ENCODE measurements at regions not wholly inside any gene's neighbourhood (a gene's known extent, or its start where the extent isn't known, plus 50 kb on each side); places are given as distances from the start of the nearest gene placed in this dataset.

GRCh38 chr9:121593066-121593465 lies 58.4 kb upstream of the DAB2IP start:
- TF ChIP-seq CTCF (conservative IDR thresholded peaks at IDR 0.05) (no peak), EZH2 (IDR thresholded peaks at IDR 0.05; ENCODE audit: low read depth) (no peak)

Measured in PC-9 (cell line).